Neural crest cell (in vitro differentiated cells): ENCODE measurements at regions not wholly inside any gene's neighbourhood (a gene's known extent, or its start where the extent isn't known, plus 50 kb on each side); places are given as distances from the start of the nearest gene placed in this dataset.

Experiments used
- DNase-seq: peaks from one replicate; pipeline ENCODE4 v3.0.0; 2021; ENCODE audit warnings: low read depth, mixed read lengths, low spot score
- H3K27ac Mint-ChIP-seq: one replicate; pipeline ENCODE4 v1.8.0; 2021; ENCODE audit warnings: mild to moderate bottlenecking, mixed read lengths; ENCODE audit not compliant: unreplicated experiment
- H3K27me3 Mint-ChIP-seq: 2 replicates; pipeline ENCODE4 v1.8.0; 2021; ENCODE audit warnings: low read depth, mild to moderate bottlenecking, mixed read lengths
- H3K36me3 Mint-ChIP-seq: 2 replicates; pipeline ENCODE4 v1.8.0; 2021; ENCODE audit warnings: low read depth, mild to moderate bottlenecking, mixed read lengths
- H3K4me1 Mint-ChIP-seq: 2 replicates; pipeline ENCODE4 v1.8.0; 2021; ENCODE audit warnings: mixed read lengths
- H3K4me3 Mint-ChIP-seq: one replicate; pipeline ENCODE4 v1.8.0; 2021; ENCODE audit warnings: mild to moderate bottlenecking, mixed read lengths
- H3K9me3 Mint-ChIP-seq: 2 replicates; pipeline ENCODE4 v1.8.0; 2021; ENCODE audit warnings: mixed read lengths
- CTCF ChIP-seq: fragments of 200-600 bp; sonication (generic); conservative IDR thresholded peaks from 2 replicates; pipeline ENCODE4 v1.5.0; 2021; ENCODE audit warnings: antibody characterized with exemption, mild to moderate bottlenecking

- no peak for TF ChIP-seq CTCF
Observed at GRCh38 chr5:135107986-135108385, 74.0 kb upstream of the PITX1 start.

GRCh38 chr5:135106610-135107471 is 72.8 kb upstream of the PITX1 start:
- H3K9me3 Mint-ChIP-seq = no peaks in the 10 kb centered on the region
- no peaks in the 10 kb centered on the region for H3K4me1 Mint-ChIP-seq
- no peak overlapping the region for H3K4me3 Mint-ChIP-seq
- no peaks in the 10 kb centered on the region for H3K36me3 Mint-ChIP-seq
- H3K27me3 Mint-ChIP-seq = peaks cover 8% of the 10 kb centered on the region
- H3K27ac Mint-ChIP-seq = no peak overlapping the region
- DNase-seq = no peak
- no peak for TF ChIP-seq CTCF

More at GRCh38 chr5:135107986-135108385, 74.0 kb upstream of the PITX1 start:
- Mint-ChIP-seq H3K4me1 (no peaks in the 10 kb centered on the region), H3K27me3 (peaks cover 8% of the 10 kb centered on the region), H3K9me3 (no peaks in the 10 kb centered on the region), H3K27ac (no peak overlapping the region), H3K4me3 (no peak overlapping the region), H3K36me3 (no peaks in the 10 kb centered on the region)
- no peak for DNase-seq

- Mint-ChIP-seq H3K9me3 (no peaks in the 10 kb centered on the region), H3K4me1 (no peaks in the 10 kb centered on the region), H3K4me3 (no peak overlapping the region), H3K27me3 (peaks cover 8% of the 10 kb centered on the region), H3K36me3 (no peaks in the 10 kb centered on the region), H3K27ac (peak overlapping the region; percentile 14)
- DNase-seq = no peak
- no peak for TF ChIP-seq CTCF
Observed at GRCh38 chr5:135106136-135106535, 72.1 kb upstream of the PITX1 start.

- no peak for DNase-seq
- Mint-ChIP-seq H3K27ac (no peak overlapping the region), H3K36me3 (no peaks in the 10 kb centered on the region), H3K9me3 (no peaks in the 10 kb centered on the region), H3K4me3 (no peak overlapping the region), H3K4me1 (no peaks in the 10 kb centered on the region), H3K27me3 (peaks cover 6% of the 10 kb centered on the region)
- no peak for TF ChIP-seq CTCF
Observed at GRCh38 chr5:135105105-135105484, 71.1 kb upstream of the PITX1 start.

GRCh38 chr5:135103575-135103853 is 69.5 kb upstream of the PITX1 start:
- H3K27me3 Mint-ChIP-seq = peaks cover 4% of the 10 kb centered on the region

More at GRCh38 chr5:135103575-135103853, 69.5 kb upstream of the PITX1 start:
- Mint-ChIP-seq H3K36me3 (no peaks in the 10 kb centered on the region), H3K4me1 (no peaks in the 10 kb centered on the region), H3K9me3 (no peaks in the 10 kb centered on the region), H3K4me3 (no peak overlapping the region), H3K27ac (no peak overlapping the region)
- no peak for DNase-seq
- no peak for TF ChIP-seq CTCF
